K562 (cell line): ENCODE measurements at regions not wholly inside any gene's neighbourhood (a gene's known extent, or its start where the extent isn't known, plus 50 kb on each side); places are given as distances from the start of the nearest gene placed in this dataset.

Source experiments
- RAD51 ChIP-seq: fragments of 450-650 bp; IDR thresholded peaks from 2 replicates; pipeline ENCODE4 v1.7.1; 2016; ENCODE audit warnings: low read depth, mild to moderate bottlenecking, borderline replicate concordance
- ZNF507 ChIP-seq: conservative IDR thresholded peaks from 2 replicates; pipeline ENCODE4 v1.6.1; 2017; ENCODE audit warnings: missing genetic modification characterization, missing compliant biosample characterization
- TF ChIP-seq, protein P1 (sequence below), 3 experiments: IDR thresholded peaks in 2 of 3; conservative IDR thresholded peaks in 1 of 3; 2 replicates each; pipeline ENCODE4 v1.5.1; 2011 to 2012; ENCODE audit warnings: low read length in 3 of 3, mild to moderate bottlenecking in 3 of 3, control low read depth in 2 of 3, improper control_type of control experiment in 1 of 3, inconsistent platforms in 1 of 3, low read depth in 1 of 3, mixed read lengths in 1 of 3, moderate library complexity in 1 of 3; ENCODE audit not compliant: insufficient read depth in 2 of 3

DNA sequence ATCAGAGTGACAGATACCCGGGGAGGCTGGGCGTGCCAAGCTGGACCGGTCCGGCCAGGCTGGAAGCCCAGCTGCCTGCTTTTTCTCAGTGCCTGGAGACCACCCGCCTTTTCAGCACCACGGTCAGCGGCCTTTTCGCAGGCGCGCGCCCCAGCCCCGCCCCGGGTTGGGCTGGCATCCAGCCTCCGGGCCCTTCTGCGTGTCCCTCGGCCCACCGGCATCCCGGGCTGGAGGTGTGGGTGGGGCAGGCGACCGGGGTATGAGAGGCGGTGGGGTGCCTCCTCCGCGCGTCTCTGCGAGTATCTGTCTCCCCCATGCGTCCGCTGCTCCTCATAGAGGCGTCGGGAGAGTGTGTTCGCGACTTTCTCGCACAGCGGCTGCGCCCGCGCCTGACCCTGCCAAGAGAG is 102.5 kb downstream of the MRM1 start:
- TF ChIP-seq ZNF507 (tag): no peak
- no peak for TF ChIP-seq RAD51
- TF ChIP-seq, protein P1, sequence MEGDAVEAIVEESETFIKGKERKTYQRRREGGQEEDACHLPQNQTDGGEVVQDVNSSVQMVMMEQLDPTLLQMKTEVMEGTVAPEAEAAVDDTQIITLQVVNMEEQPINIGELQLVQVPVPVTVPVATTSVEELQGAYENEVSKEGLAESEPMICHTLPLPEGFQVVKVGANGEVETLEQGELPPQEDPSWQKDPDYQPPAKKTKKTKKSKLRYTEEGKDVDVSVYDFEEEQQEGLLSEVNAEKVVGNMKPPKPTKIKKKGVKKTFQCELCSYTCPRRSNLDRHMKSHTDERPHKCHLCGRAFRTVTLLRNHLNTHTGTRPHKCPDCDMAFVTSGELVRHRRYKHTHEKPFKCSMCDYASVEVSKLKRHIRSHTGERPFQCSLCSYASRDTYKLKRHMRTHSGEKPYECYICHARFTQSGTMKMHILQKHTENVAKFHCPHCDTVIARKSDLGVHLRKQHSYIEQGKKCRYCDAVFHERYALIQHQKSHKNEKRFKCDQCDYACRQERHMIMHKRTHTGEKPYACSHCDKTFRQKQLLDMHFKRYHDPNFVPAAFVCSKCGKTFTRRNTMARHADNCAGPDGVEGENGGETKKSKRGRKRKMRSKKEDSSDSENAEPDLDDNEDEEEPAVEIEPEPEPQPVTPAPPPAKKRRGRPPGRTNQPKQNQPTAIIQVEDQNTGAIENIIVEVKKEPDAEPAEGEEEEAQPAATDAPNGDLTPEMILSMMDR (IDR thresholded peaks at IDR 0.05 in 2 of 3, conservative IDR thresholded peaks at IDR 0.05 in 1 of 3; ENCODE audit: insufficient read depth in 2 of 3, low read depth in 1 of 3, low read length in 3 of 3): no peak
